H1 (cell line): ENCODE measurements at regions not wholly inside any gene's neighbourhood (a gene's known extent, or its start where the extent isn't known, plus 50 kb on each side); places are given as distances from the start of the nearest gene placed in this dataset.
A peak's percentile ranks its signal among the peaks of the same experiment; 100 is the strongest.

Experiments used
- CTCF ChIA-PET: fragments of 300-600 bp; sonication (Branson Sonifier 250); formaldehyde crosslinking; loops from one replicate; lab custom pipeline; 2021; ENCODE audit not compliant: partially characterized antibody; lab: Charles Lee
- POLR2A ChIA-PET: fragments of 300-600 bp; sonication (Branson Sonifier 250); formaldehyde crosslinking; loops from one replicate; lab custom pipeline; 2021; ENCODE audit warnings: inconsistent platforms; ENCODE audit not compliant: partially characterized antibody; lab: Charles Lee
- DNase-seq, 2 experiments: peaks; one replicate each; pipeline versions ENCODE4 v3.0.0 to v3.0.0-alpha.2; 2010 to 2022; ENCODE audit warnings: low spot score in 2 of 2, low read depth in 1 of 2, mixed read lengths in 1 of 2
- FAIRE-seq: peaks from 2 replicates; lab custom pipeline; 2011; peaks lifted over from hg19 to GRCh38; lab: Jason Lieb, UNC
- H2AFZ ChIP-seq: 2 replicates; pipeline ENCODE4 v1.8.1; 2012; ENCODE audit warnings: low read length, inconsistent platforms
- H2AK5ac ChIP-seq: 2 replicates; pipeline ENCODE4 v1.6.1; 2013; ENCODE audit warnings: low read depth, low read length
- H2BK120ac ChIP-seq: replicated peaks from 2 replicates; pipeline ENCODE3; 2013; ENCODE audit warnings: low read depth, low read length, inconsistent platforms
- H2BK12ac ChIP-seq: 2 replicates; pipeline ENCODE4 v1.6.1; 2013; ENCODE audit warnings: low read depth, low read length
- H2BK15ac ChIP-seq: 2 replicates; pipeline ENCODE4 v1.6.1; 2013; ENCODE audit warnings: low read length
- H2BK20ac ChIP-seq: 2 replicates; pipeline ENCODE4 v1.6.1; 2013; ENCODE audit warnings: low read length
- H2BK5ac ChIP-seq: 2 replicates; pipeline ENCODE4 v1.6.1; 2013; ENCODE audit warnings: low read depth, low read length
- H3K14ac ChIP-seq: 2 replicates; pipeline ENCODE4 v1.6.1; 2013; ENCODE audit warnings: inconsistent platforms; ENCODE audit not compliant: insufficient read length
- H3K18ac ChIP-seq: 2 replicates; pipeline ENCODE4 v1.6.1; 2013; ENCODE audit warnings: low read length; ENCODE audit errors: extremely low read depth
- H3K23ac ChIP-seq: 2 replicates; pipeline ENCODE4 v1.6.1; 2013; ENCODE audit warnings: inconsistent platforms; ENCODE audit not compliant: insufficient read length
- H3K23me2 ChIP-seq: 2 replicates; pipeline ENCODE4 v1.6.1; 2013; ENCODE audit warnings: low read depth, low read length
- H3K27ac ChIP-seq: 2 replicates; pipeline ENCODE4 v1.6.1; 2011; ENCODE audit warnings: low read depth, low read length, inconsistent platforms
- H3K27me3 ChIP-seq, 4 experiments: replicated peaks in 1 of 4; 1 replicate in 1 of 4; 2 replicates in 3 of 4; pipeline versions ENCODE4 v1.6.1 to v1.8.1; 2011 to 2013; ENCODE audit warnings: low read length in 3 of 4, mild to moderate bottlenecking in 3 of 4, inconsistent platforms in 2 of 4, mixed read lengths in 2 of 4, moderate library complexity in 1 of 4; ENCODE audit not compliant: control insufficient read depth in 3 of 4, insufficient read depth in 3 of 4; ENCODE audit errors: extremely low read depth in 1 of 4
- H3K36me3 ChIP-seq, 4 experiments: 2 replicates each; pipeline versions ENCODE4 v1.6.1 to v1.8.1; 2011 to 2013; ENCODE audit warnings: mild to moderate bottlenecking in 4 of 4, low read length in 3 of 4, moderate library complexity in 2 of 4, control low read depth in 1 of 4, inconsistent platforms in 1 of 4; ENCODE audit not compliant: insufficient read depth in 4 of 4, control insufficient read depth in 2 of 4
- H3K4ac ChIP-seq: replicated peaks from 2 replicates; pipeline ENCODE3; 2013; ENCODE audit warnings: low read length, low read depth, mixed read lengths, inconsistent platforms; ENCODE audit not compliant: insufficient read length
- H3K4me1 ChIP-seq, 4 experiments: replicated peaks in 1 of 4; 1 replicate in 1 of 4; 2 replicates in 3 of 4; pipeline versions ENCODE4 v1.6.1 to v1.8.1; 2011 to 2013; ENCODE audit warnings: low read length in 3 of 4, inconsistent platforms in 2 of 4, mixed read lengths in 1 of 4; ENCODE audit not compliant: insufficient read depth in 4 of 4, control insufficient read depth in 3 of 4
- H3K4me2 ChIP-seq, 2 experiments: 2 replicates each; pipeline versions ENCODE4 v1.6.1 to v1.8.1; 2011 to 2013; ENCODE audit warnings: low read depth in 2 of 2, low read length in 2 of 2, control low read depth in 1 of 2, inconsistent platforms in 1 of 2, mild to moderate bottlenecking in 1 of 2; ENCODE audit not compliant: insufficient read depth in 1 of 2
- H3K4me3 ChIP-seq, 4 experiments: fragments of 200-600, 300-600 bp in 1 of 4; sonication (generic), shearing (Covaris generic), sonication (Bioruptor Twin) in 1 of 4; 2 replicates each; pipeline versions ENCODE4 v1.5.1 to v1.8.1; 2011 to 2016; ENCODE audit warnings: low read length in 4 of 4, low read depth in 3 of 4, control low read depth in 2 of 4, inconsistent platforms in 2 of 4, mild to moderate bottlenecking in 2 of 4, mixed read lengths in 1 of 4, moderate library complexity in 1 of 4; ENCODE audit not compliant: insufficient read depth in 2 of 4; ENCODE audit errors: extremely low read depth in 1 of 4
- H3K56ac ChIP-seq: replicated peaks from 2 replicates; pipeline ENCODE3; 2013; ENCODE audit warnings: low read depth, mild to moderate bottlenecking, mixed read lengths, low read length, inconsistent platforms; ENCODE audit not compliant: insufficient read length
- H3K79me1 ChIP-seq: 2 replicates; pipeline ENCODE4 v1.6.1; 2013; ENCODE audit warnings: low read depth, low read length, control low read depth
- H3K79me2 ChIP-seq, 2 experiments: 2 replicates each; pipeline versions ENCODE4 v1.6.1 to v1.8.1; 2012 to 2013; ENCODE audit warnings: low read length in 2 of 2, mild to moderate bottlenecking in 2 of 2, inconsistent platforms in 1 of 2; ENCODE audit not compliant: insufficient read depth in 2 of 2, control insufficient read depth in 1 of 2
- H3K9ac ChIP-seq, 4 experiments: replicated peaks in 1 of 4; 1 replicate in 1 of 4; 2 replicates in 3 of 4; pipeline versions ENCODE4 v1.6.1 to v1.8.1; 2011 to 2013; ENCODE audit warnings: low read depth in 3 of 4, low read length in 3 of 4, control low read depth in 2 of 4, mild to moderate bottlenecking in 2 of 4, moderate library complexity in 2 of 4, inconsistent platforms in 1 of 4; ENCODE audit errors: extremely low read depth in 1 of 4
- H3K9me3 ChIP-seq, 2 experiments: 2 replicates each; pipeline versions ENCODE4 v1.6.1 to v1.8.1; 2012 to 2013; ENCODE audit warnings: mild to moderate bottlenecking in 2 of 2, moderate library complexity in 2 of 2, control low read depth in 1 of 2, inconsistent platforms in 1 of 2, low read depth in 1 of 2, low read length in 1 of 2, mixed read lengths in 1 of 2; ENCODE audit not compliant: insufficient read depth in 2 of 2
- H4K20me1 ChIP-seq, 2 experiments: replicated peaks in 1 of 2; 2 replicates each; pipeline versions ENCODE3 to v1.8.1; 2011 to 2013; ENCODE audit warnings: inconsistent platforms in 2 of 2, low read length in 2 of 2, mild to moderate bottlenecking in 1 of 2; ENCODE audit not compliant: insufficient read depth in 2 of 2, control insufficient read depth in 1 of 2
- H4K5ac ChIP-seq: 2 replicates; pipeline ENCODE4 v1.6.1; 2013; ENCODE audit warnings: low read length, low read depth, mixed read lengths, inconsistent platforms; ENCODE audit not compliant: insufficient read length
- H4K8ac ChIP-seq: 2 replicates; pipeline ENCODE4 v1.8.0; 2013; ENCODE audit warnings: mild to moderate bottlenecking, moderate library complexity, low read length, inconsistent platforms; ENCODE audit not compliant: insufficient read depth; ENCODE audit errors: extremely low read depth
- H4K91ac ChIP-seq: replicated peaks from 2 replicates; pipeline ENCODE3; 2013; ENCODE audit warnings: low read length, mixed read lengths, inconsistent platforms; ENCODE audit not compliant: insufficient read length
- KDM1A ChIP-seq: fragments of 200-600, 300-600 bp; sonication (generic); IDR thresholded peaks from 2 replicates; pipeline ENCODE4 v1.7.1; 2016; ENCODE audit warnings: mild to moderate bottlenecking, low read length, borderline replicate concordance
- USF2 ChIP-seq: IDR thresholded peaks from 2 replicates; pipeline ENCODE4 v1.6.1; 2011; ENCODE audit warnings: low read length, improper control_type of control experiment
- WGBS, 2 experiments: shearing (Covaris generic) in 1 of 2; methylation state at CpG; one replicate each; pipeline versions ENCODE4 v1.1.6 to v1.1.7; 2013 to 2015; ENCODE audit warnings: low lambda C conversion rate in 2 of 2, mixed read lengths in 2 of 2, inconsistent platforms in 1 of 2, low coverage in 1 of 2, missing lambda C conversion rate in 1 of 2; ENCODE audit not compliant: insufficient replicate concordance in 2 of 2, insufficient coverage in 1 of 2, insufficient read length in 1 of 2; ENCODE audit errors: extremely low coverage in 1 of 2, missing lambda C conversion rate in 1 of 2; 5-methylcytosine and 5-hydroxymethylcytosine counted together

GRCh38 chr1:244920911-244921761 is 56.8 kb upstream of the HNRNPU start:
- Histone ChIP-seq H3K4me1 (peaks cover 2 to 4% (median 3%) of the 10 kb centered on the region in 4 experiments; a peak in 6 of 7 replicates), H3K27me3 (peaks cover 0 to 11% (median 7%) of the 10 kb centered on the region in 4 experiments; a peak in 3 of 7 replicates), H2BK15ac (no peak overlapping the region), H3K4me2 (0 out of 4 replicates have a peak overlapping the region, but pooled peaks of 1 of the 2 experiments have one; percentile 6), H2AFZ (no peak overlapping the region), H3K9me3 (no peaks in the 10 kb centered on the region), H2BK5ac (no peak overlapping the region), H2BK12ac (no peak overlapping the region), H4K20me1 (no peaks in the 10 kb centered on the region), H3K9ac (no peak overlapping the region), H3K4me3 (no peak overlapping the region), H4K91ac (no peak overlapping the region), H3K36me3 (no peaks in the 10 kb centered on the region), H4K8ac (no peak overlapping the region), H3K14ac (no peak overlapping the region), H3K56ac (no peak overlapping the region), H3K23ac (no peak overlapping the region), H2BK20ac (no peak overlapping the region), H3K23me2 (peaks cover 5% of the 10 kb centered on the region; the same call in 1 of the 2 replicates), H3K79me2 (no peaks in the 10 kb centered on the region), H2BK120ac (no peak overlapping the region), H3K79me1 (no peaks in the 10 kb centered on the region), H4K5ac (no peak overlapping the region), H2AK5ac (no peak overlapping the region), H3K4ac (no peak overlapping the region), H3K27ac (no peak overlapping the region), H3K18ac (no peak overlapping the region)
- FAIRE-seq = no peak
- TF ChIP-seq KDM1A = 0 out of 2 replicates have a peak, but pooled peaks have one; percentile 36
- no peak for TF ChIP-seq USF2
- ChIA-PET CTCF (interaction anchor here (1.2 to 1.5 kb wide), 5 partner anchors 9 to 121 kb away, joined by 4 to 6 read pairs (median 5); no protein-coding TSS in a partner anchor), POLR2A (interaction anchor here (0.6 to 1.3 kb wide), 5 partner anchors 48 to 70 kb away, joined by 3 to 4 read pairs (median 3); a partner anchor contains a TSS)
- DNase-seq = no peak
- WGBS, 2 experiments = 88% methylated on average over 4 of the region's 4 CpGs; no CpG with 5 or more reads in 1 of the 2 experiments
